PC-3 (cell line): ENCODE measurements at regions not wholly inside any gene's neighbourhood (a gene's known extent, or its start where the extent isn't known, plus 50 kb on each side); places are given as distances from the start of the nearest gene placed in this dataset.

Experiments
- ATAC-seq: fragments of 200-7000 bp; cut with Tn5 transposase; 2 replicates; pipeline ENCODE4 v1.9.1; 2020; ENCODE audit warnings: mild to moderate bottlenecking, moderate library complexity
- BruUV-seq: library from RNA; stranded (reverse); fragments of 400-500 nt; replicated peaks from 2 replicates; lab custom pipeline; 2021; lab: Mats Ljungman, UMichigan
- CTCF ChIA-PET: fragments of 300-600 bp; sonication (Branson Sonifier 250); formaldehyde crosslinking; loops from one replicate; lab custom pipeline; 2022; ENCODE audit warnings: antibody characterized with exemption; lab: Charles Lee
- POLR2A ChIA-PET: fragments of 300-600 bp; sonication (Branson Sonifier 250); formaldehyde crosslinking; loops from one replicate; lab custom pipeline; 2022; ENCODE audit warnings: antibody characterized with exemption; ENCODE audit not compliant: unreplicated experiment; lab: Charles Lee
- DNase-seq: peaks from one replicate; pipeline ENCODE4 v3.0.0-alpha.2; 2015
- H2AFZ ChIP-seq: fragments of 300-600 bp; sonication (generic); 2 replicates; pipeline ENCODE4 v1.6.0; 2016; ENCODE audit warnings: antibody characterized with exemption, low read length
- H3F3A ChIP-seq: fragments of 300-600 bp; sonication (generic); one replicate; pipeline ENCODE4 v1.6.0; 2017; ENCODE audit warnings: antibody characterized with exemption, low read length, control low read depth, mild to moderate bottlenecking; ENCODE audit not compliant: unreplicated experiment
- H3K27ac ChIP-seq: fragments of 300-600 bp; sonication (generic); 2 replicates; pipeline ENCODE4 v1.5.1; 2016; ENCODE audit warnings: mild to moderate bottlenecking, low read length
- H3K27me3 ChIP-seq: fragments of 300-600 bp; sonication (generic); 2 replicates; pipeline ENCODE4 v1.6.1; 2016; ENCODE audit warnings: low read length, mixed read lengths
- H3K36me3 ChIP-seq: fragments of 300-600 bp; sonication (generic); 2 replicates; pipeline ENCODE4 v1.6.1; 2016; ENCODE audit warnings: low read depth, mixed run types, low read length, mixed read lengths
- H3K4me1 ChIP-seq: fragments of 300-600 bp; sonication (generic); 2 replicates; pipeline ENCODE4 v1.5.1; 2016; ENCODE audit warnings: low read length; ENCODE audit not compliant: insufficient read depth
- H3K4me2 ChIP-seq: fragments of 300-600 bp; sonication (generic); 2 replicates; pipeline ENCODE4 v1.6.0; 2016; ENCODE audit warnings: low read length
- H3K4me3 ChIP-seq: fragments of 300-600 bp; sonication (generic); 2 replicates; pipeline ENCODE4 v1.5.1; 2016; ENCODE audit warnings: mild to moderate bottlenecking, low read length, mixed read lengths
- H3K79me2 ChIP-seq: fragments of 300-600 bp; sonication (generic); 2 replicates; pipeline ENCODE4 v1.6.1; 2017; ENCODE audit warnings: low read length, mixed read lengths
- H3K9ac ChIP-seq: fragments of 300-600 bp; sonication (generic); 2 replicates; pipeline ENCODE4 v1.6.0; 2016; ENCODE audit warnings: mild to moderate bottlenecking, low read length
- H3K9me2 ChIP-seq: fragments of 300-600 bp; sonication (generic); replicated peaks from 2 replicates; pipeline ENCODE4 v1.6.1; 2016; ENCODE audit warnings: mixed run types, low read length, mixed read lengths
- H3K9me3 ChIP-seq: fragments of 300-600 bp; sonication (generic); 2 replicates; pipeline ENCODE4 v1.6.1; 2016; ENCODE audit warnings: low read length, mixed read lengths
- H4K20me1 ChIP-seq: fragments of 300-600 bp; sonication (generic); 2 replicates; pipeline ENCODE4 v1.6.1; 2016; ENCODE audit warnings: low read length, mixed read lengths
- EZH2 ChIP-seq: fragments of 300-600 bp; sonication (generic); IDR thresholded peaks from one replicate; pipeline ENCODE4 v1.6.1; 2017; ENCODE audit warnings: antibody characterized with exemption, mild to moderate bottlenecking, low read length; ENCODE audit not compliant: unreplicated experiment
- EZH2phosphoT487 ChIP-seq: fragments of 300-600 bp; sonication (generic); IDR thresholded peaks from 2 replicates; pipeline ENCODE4 v1.6.1; 2018; ENCODE audit warnings: mild to moderate bottlenecking, antibody characterized with exemption, low read length, borderline replicate concordance
- intact Hi-C: fragments of 100-400 bp; cut with micrococcal nuclease; formaldehyde crosslinking; loops from 2 replicates; pipeline ENCODE4 v1.9.0; 2023
- TF ChIP-seq, protein P1 (sequence below): fragments of 300-600 bp; sonication (generic); conservative IDR thresholded peaks from 2 replicates; pipeline ENCODE4 v1.5.1; 2017; ENCODE audit warnings: antibody characterized with exemption, low read depth, mild to moderate bottlenecking, low read length

GRCh38 chr13:50596156-50596555 is 247.3 kb downstream of the DLEU7 start:
- Histone ChIP-seq H3K9ac (no peak overlapping the region), H3K9me2 (no peaks in the 10 kb centered on the region), H3K79me2 (no peaks in the 10 kb centered on the region), H2AFZ (no peak overlapping the region), H3K9me3 (no peaks in the 10 kb centered on the region), H3K36me3 (no peaks in the 10 kb centered on the region), H3K4me1 (peaks cover 6% of the 10 kb centered on the region; the same call in 1 of the 2 replicates), H3K4me2 (no peak overlapping the region), H3K27me3 (no peaks in the 10 kb centered on the region), H3K4me3 (no peak overlapping the region), H3K27ac (no peak overlapping the region), H3F3A (no peaks in the 10 kb centered on the region), H4K20me1 (no peaks in the 10 kb centered on the region)
- CTCF ChIA-PET = no interaction called here
- POLR2A ChIA-PET = no interaction called here
- BruUV-seq = no TSS peak
- DNase-seq (no peak), ATAC-seq (no peak)
- TF ChIP-seq, protein P1, sequence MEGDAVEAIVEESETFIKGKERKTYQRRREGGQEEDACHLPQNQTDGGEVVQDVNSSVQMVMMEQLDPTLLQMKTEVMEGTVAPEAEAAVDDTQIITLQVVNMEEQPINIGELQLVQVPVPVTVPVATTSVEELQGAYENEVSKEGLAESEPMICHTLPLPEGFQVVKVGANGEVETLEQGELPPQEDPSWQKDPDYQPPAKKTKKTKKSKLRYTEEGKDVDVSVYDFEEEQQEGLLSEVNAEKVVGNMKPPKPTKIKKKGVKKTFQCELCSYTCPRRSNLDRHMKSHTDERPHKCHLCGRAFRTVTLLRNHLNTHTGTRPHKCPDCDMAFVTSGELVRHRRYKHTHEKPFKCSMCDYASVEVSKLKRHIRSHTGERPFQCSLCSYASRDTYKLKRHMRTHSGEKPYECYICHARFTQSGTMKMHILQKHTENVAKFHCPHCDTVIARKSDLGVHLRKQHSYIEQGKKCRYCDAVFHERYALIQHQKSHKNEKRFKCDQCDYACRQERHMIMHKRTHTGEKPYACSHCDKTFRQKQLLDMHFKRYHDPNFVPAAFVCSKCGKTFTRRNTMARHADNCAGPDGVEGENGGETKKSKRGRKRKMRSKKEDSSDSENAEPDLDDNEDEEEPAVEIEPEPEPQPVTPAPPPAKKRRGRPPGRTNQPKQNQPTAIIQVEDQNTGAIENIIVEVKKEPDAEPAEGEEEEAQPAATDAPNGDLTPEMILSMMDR = no peak
- TF ChIP-seq EZH2phosphoT487 = no peak
- TF ChIP-seq EZH2 = no peak
- intact Hi-C loops = no loop called here

DNA sequence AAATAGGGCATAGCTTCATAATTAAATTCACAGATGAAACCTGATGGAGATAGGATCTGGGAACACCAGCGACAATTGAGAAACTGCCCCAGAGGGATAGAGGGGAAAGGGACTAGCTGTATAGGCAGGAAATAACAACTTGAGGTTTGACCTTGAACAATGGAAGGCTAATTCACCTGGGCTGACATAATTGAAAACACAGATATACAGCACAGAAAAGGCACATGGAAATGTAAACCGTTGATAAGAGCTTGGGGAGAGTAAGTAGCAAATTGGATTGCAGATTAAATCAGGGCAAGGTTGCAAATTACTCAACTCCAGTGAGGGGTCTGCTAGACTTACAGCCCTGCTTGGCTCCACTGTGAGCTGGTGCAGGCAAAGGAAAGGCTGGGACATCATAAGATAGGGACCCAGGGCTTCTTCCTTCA is 246.7 kb downstream of the DLEU7 start:
- intact Hi-C loops = no loop called here
- H3K9me2 ChIP-seq = no peaks in the 10 kb centered on the region
- H2AFZ ChIP-seq = no peak overlapping the region
- ATAC-seq (no peak), DNase-seq (no peak)
- H3K27ac ChIP-seq = no peak overlapping the region
- H3K4me3 ChIP-seq = no peak overlapping the region
- TF ChIP-seq EZH2 (no peak), EZH2phosphoT487 (no peak)
- TF ChIP-seq, protein P1 = no peak
- peaks cover 6% of the 10 kb centered on the region; the same call in 1 of the 2 replicates for H3K4me1 ChIP-seq
- no peak overlapping the region for H3K9ac ChIP-seq
- no peaks in the 10 kb centered on the region for H3F3A ChIP-seq
- H3K4me2 ChIP-seq = no peak overlapping the region
- H3K79me2 ChIP-seq = no peaks in the 10 kb centered on the region
- H3K27me3 ChIP-seq = no peaks in the 10 kb centered on the region
- H4K20me1 ChIP-seq = no peaks in the 10 kb centered on the region
- H3K36me3 ChIP-seq = no peaks in the 10 kb centered on the region
- CTCF ChIA-PET = no interaction called here
- no TSS peak for BruUV-seq
- POLR2A ChIA-PET = no interaction called here
- no peaks in the 10 kb centered on the region for H3K9me3 ChIP-seq

DNA sequence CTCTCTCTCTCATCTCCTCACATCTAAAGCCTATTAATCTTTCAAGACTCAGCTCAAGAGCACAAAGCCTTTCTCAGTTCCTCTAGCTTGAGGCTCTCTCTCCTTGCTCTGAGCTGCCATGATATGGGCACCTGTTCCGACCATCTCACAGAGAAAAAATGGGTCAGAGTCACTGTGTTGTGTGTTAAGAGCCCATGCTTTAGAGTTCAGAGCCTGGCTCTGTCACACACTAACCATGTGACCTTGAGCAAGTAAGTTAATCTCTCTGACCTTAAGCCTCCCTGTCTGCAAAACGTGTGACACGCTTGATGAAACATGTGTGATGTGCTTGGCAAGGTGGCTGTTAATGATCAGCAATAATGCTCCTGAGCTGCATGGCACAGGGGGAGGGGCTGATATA is 245.2 kb downstream of the DLEU7 start:
- Histone ChIP-seq H3F3A (no peaks in the 10 kb centered on the region), H4K20me1 (no peaks in the 10 kb centered on the region), H3K4me2 (no peak overlapping the region), H3K4me3 (no peak overlapping the region), H3K36me3 (no peaks in the 10 kb centered on the region), H2AFZ (no peak overlapping the region), H3K79me2 (no peaks in the 10 kb centered on the region), H3K9me3 (no peaks in the 10 kb centered on the region), H3K9ac (no peak overlapping the region), H3K9me2 (no peaks in the 10 kb centered on the region), H3K4me1 (no peaks in the 10 kb centered on the region), H3K27me3 (no peaks in the 10 kb centered on the region), H3K27ac (no peak overlapping the region)
- no peak for TF ChIP-seq EZH2phosphoT487
- no peak for TF ChIP-seq EZH2
- TF ChIP-seq, protein P1 = no peak
- ChIA-PET POLR2A (interaction anchor here (0.5 kb wide), 1 partner anchor 411 kb away, joined by 3 read pairs; no protein-coding TSS in a partner anchor), CTCF (no interaction called here)
- DNase-seq = no peak
- ATAC-seq = no peak
- no TSS peak for BruUV-seq
- intact Hi-C loops = no loop called here
